ENCODE measurements at regions not wholly inside any gene's neighbourhood (a gene's known extent, or its start where the extent isn't known, plus 50 kb on each side); places are given as distances from the start of the nearest gene placed in this dataset.

- TF ChIP-seq BACH2 (CRISPR knock-in tag; IDR thresholded peaks at IDR 0.05; ENCODE audit: borderline replicate concordance) (no peak), TOX (CRISPR knock-in tag; IDR thresholded peaks at IDR 0.05; ENCODE audit: borderline replicate concordance) (no peak), ZFP30 (CRISPR knock-in tag; IDR thresholded peaks at IDR 0.05) (no peak), PATZ1 (CRISPR knock-in tag; IDR thresholded peaks at IDR 0.05; ENCODE audit: borderline replicate concordance) (no peak), ARNTL (CRISPR knock-in tag; IDR thresholded peaks at IDR 0.05; ENCODE audit: borderline replicate concordance, low read depth) (no peak), RARB (CRISPR knock-in tag; IDR thresholded peaks at IDR 0.05) (no peak), CREB5 (CRISPR knock-in tag; IDR thresholded peaks at IDR 0.05; ENCODE audit: low read depth) (no peak), ZC3H10 (CRISPR knock-in tag; IDR thresholded peaks at IDR 0.05) (no peak), ZFP3 (CRISPR knock-in tag; IDR thresholded peaks at IDR 0.05) (no peak), SNAI2 (CRISPR knock-in tag; IDR thresholded peaks at IDR 0.05) (no peak), ZNF70 (CRISPR knock-in tag; IDR thresholded peaks at IDR 0.05) (no peak), ZNF8 (CRISPR knock-in tag; IDR thresholded peaks at IDR 0.05) (no peak)
Observed at GRCh38 chr2:144695657-144696056, 175.7 kb upstream of the ZEB2 start.
